Ishikawa (cell line): ENCODE measurements at regions not wholly inside any gene's neighbourhood (a gene's known extent, or its start where the extent isn't known, plus 50 kb on each side); places are given as distances from the start of the nearest gene placed in this dataset.

ENCODE experiments used
- CEBPB ChIP-seq: IDR thresholded peaks from 2 replicates; pipeline ENCODE4 v1.6.1; 2012
- CREB1 ChIP-seq: IDR thresholded peaks from 2 replicates; pipeline ENCODE4 v1.6.1; 2012; ENCODE audit warnings: low read depth
- EGR1 ChIP-seq: IDR thresholded peaks from 2 replicates; pipeline ENCODE4 v1.6.1; 2012
- EP300 ChIP-seq: IDR thresholded peaks from 2 replicates; pipeline ENCODE4 v1.6.1; 2012; ENCODE audit warnings: borderline replicate concordance
- FOXM1 ChIP-seq: IDR thresholded peaks from 2 replicates; pipeline ENCODE4 v1.6.1; 2012; ENCODE audit warnings: low read depth, borderline replicate concordance
- RAD21 ChIP-seq: IDR thresholded peaks from 2 replicates; pipeline ENCODE4 v1.6.1; 2012; ENCODE audit warnings: low read depth
- TAF1 ChIP-seq: IDR thresholded peaks from 2 replicates; pipeline ENCODE4 v1.6.1; 2012; ENCODE audit warnings: low read depth, mild to moderate bottlenecking
- TCF12 ChIP-seq: IDR thresholded peaks from 2 replicates; pipeline ENCODE4 v1.6.1; 2012; ENCODE audit warnings: low read depth
- YY1 ChIP-seq: IDR thresholded peaks from 2 replicates; pipeline ENCODE4 v1.6.1; 2012; ENCODE audit warnings: low read depth
- TF ChIP-seq, protein P1 (sequence below): IDR thresholded peaks from 2 replicates; pipeline ENCODE4 v1.6.1; 2012; ENCODE audit warnings: low read depth, mild to moderate bottlenecking
- TF ChIP-seq, protein P2 (sequence below): IDR thresholded peaks from 2 replicates; pipeline ENCODE4 v1.6.1; 2012

DNA sequence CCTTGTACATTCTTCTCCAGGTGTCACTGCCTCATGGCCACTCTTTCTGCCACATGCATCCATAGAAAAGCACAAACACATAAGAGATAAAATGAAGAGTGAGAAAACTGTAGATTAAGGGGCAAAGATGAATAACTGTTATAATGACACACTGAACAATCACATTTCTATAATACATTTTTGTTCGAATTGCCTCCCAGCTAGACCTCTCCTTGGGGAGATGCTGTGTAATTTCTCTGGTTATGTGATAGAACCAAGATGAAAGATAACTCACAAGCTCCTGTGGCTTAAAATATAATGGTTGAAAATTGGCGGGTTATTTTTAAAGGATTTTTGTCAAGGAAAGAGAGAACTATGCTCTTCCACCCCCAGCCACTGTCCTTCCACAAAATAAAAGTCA, 60.2 kb upstream of the STEAP1 start:
- TF ChIP-seq CEBPB (no peak), TAF1 (no peak), TCF12 (no peak), RAD21 (no peak), EP300 (no peak), CREB1 (no peak), EGR1 (no peak), YY1 (no peak), FOXM1 (no peak)
- TF ChIP-seq, protein P1, sequence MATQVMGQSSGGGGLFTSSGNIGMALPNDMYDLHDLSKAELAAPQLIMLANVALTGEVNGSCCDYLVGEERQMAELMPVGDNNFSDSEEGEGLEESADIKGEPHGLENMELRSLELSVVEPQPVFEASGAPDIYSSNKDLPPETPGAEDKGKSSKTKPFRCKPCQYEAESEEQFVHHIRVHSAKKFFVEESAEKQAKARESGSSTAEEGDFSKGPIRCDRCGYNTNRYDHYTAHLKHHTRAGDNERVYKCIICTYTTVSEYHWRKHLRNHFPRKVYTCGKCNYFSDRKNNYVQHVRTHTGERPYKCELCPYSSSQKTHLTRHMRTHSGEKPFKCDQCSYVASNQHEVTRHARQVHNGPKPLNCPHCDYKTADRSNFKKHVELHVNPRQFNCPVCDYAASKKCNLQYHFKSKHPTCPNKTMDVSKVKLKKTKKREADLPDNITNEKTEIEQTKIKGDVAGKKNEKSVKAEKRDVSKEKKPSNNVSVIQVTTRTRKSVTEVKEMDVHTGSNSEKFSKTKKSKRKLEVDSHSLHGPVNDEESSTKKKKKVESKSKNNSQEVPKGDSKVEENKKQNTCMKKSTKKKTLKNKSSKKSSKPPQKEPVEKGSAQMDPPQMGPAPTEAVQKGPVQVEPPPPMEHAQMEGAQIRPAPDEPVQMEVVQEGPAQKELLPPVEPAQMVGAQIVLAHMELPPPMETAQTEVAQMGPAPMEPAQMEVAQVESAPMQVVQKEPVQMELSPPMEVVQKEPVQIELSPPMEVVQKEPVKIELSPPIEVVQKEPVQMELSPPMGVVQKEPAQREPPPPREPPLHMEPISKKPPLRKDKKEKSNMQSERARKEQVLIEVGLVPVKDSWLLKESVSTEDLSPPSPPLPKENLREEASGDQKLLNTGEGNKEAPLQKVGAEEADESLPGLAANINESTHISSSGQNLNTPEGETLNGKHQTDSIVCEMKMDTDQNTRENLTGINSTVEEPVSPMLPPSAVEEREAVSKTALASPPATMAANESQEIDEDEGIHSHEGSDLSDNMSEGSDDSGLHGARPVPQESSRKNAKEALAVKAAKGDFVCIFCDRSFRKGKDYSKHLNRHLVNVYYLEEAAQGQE: no peak
- TF ChIP-seq, protein P2, sequence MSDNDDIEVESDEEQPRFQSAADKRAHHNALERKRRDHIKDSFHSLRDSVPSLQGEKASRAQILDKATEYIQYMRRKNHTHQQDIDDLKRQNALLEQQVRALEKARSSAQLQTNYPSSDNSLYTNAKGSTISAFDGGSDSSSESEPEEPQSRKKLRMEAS: no peak
